GM18508 (cell line): ENCODE measurements at regions not wholly inside any gene's neighbourhood (a gene's known extent, or its start where the extent isn't known, plus 50 kb on each side); places are given as distances from the start of the nearest gene placed in this dataset.
"Not testable (repeated sequence)": the region's sequence is repeated elsewhere in the genome, so short reads cannot be mapped to it uniquely, and the experiment has no call there.

Source experiments
- ATAC-seq: cut with Tn5 transposase; IDR thresholded peaks from one replicate; pipeline ENCODE4 v1.9.1; 2021; ENCODE audit warnings: moderate number of reproducible peaks; ENCODE audit not compliant: insufficient read depth, unreplicated experiment

GRCh38 chr12:89882050-89882449 lies 173.4 kb upstream of the ATP2B1 start:
- ATAC-seq: peak; percentile 45

- peak; percentile 81 for ATAC-seq
These were observed 172.2 kb upstream of the ATP2B1 start for GRCh38 chr12:89880690-89881350.

GRCh38 chr12:89879766-89880165 lies 171.1 kb upstream of the ATP2B1 start:
- ATAC-seq: no peak

GRCh38 chr12:89878950-89879349 lies 170.3 kb upstream of the ATP2B1 start:
- no peak for ATAC-seq

- no peak for ATAC-seq
These were observed 169.7 kb upstream of the ATP2B1 start for GRCh38 chr12:89878327-89878726.

- no peak for ATAC-seq
These were observed 169.0 kb upstream of the ATP2B1 start for GRCh38 chr12:89877671-89878070.

GRCh38 chr12:89877136-89877535 lies 168.5 kb upstream of the ATP2B1 start:
- ATAC-seq: no peak

GRCh38 chr12:89875809-89876208 lies 167.2 kb upstream of the ATP2B1 start:
- ATAC-seq: no peak

- no peak for ATAC-seq
These were observed 166.6 kb upstream of the ATP2B1 start for GRCh38 chr12:89875225-89875624.

GRCh38 chr12:89874146-89874545 lies 165.5 kb upstream of the ATP2B1 start:
- no peak for ATAC-seq

GRCh38 chr12:89873745-89874144 lies 165.1 kb upstream of the ATP2B1 start:
- no peak for ATAC-seq

GRCh38 chr12:89872922-89873630 lies 164.4 kb upstream of the ATP2B1 start:
- ATAC-seq: no peak

GRCh38 chr12:89870413-89871184 lies 162.0 kb upstream of the ATP2B1 start:
- no peak for ATAC-seq

GRCh38 chr12:89867611-89868010 lies 159.0 kb upstream of the ATP2B1 start:
- ATAC-seq: not testable (repeated sequence)

- ATAC-seq: no peak
These were observed 155.8 kb upstream of the ATP2B1 start for GRCh38 chr12:89864411-89864810.

- ATAC-seq: no peak
These were observed 155.3 kb upstream of the ATP2B1 start for GRCh38 chr12:89863968-89864367.

- peak; percentile 48 for ATAC-seq
These were observed 154.9 kb upstream of the ATP2B1 start for GRCh38 chr12:89863493-89863938.

GRCh38 chr12:89862511-89863445 lies 154.1 kb upstream of the ATP2B1 start:
- peak; percentile 53 for ATAC-seq

- ATAC-seq: no peak
These were observed 152.4 kb upstream of the ATP2B1 start for GRCh38 chr12:89861086-89861485.
